ENCODE measurements at regions not wholly inside any gene's neighbourhood (a gene's known extent, or its start where the extent isn't known, plus 50 kb on each side); places are given as distances from the start of the nearest gene placed in this dataset.

DNA sequence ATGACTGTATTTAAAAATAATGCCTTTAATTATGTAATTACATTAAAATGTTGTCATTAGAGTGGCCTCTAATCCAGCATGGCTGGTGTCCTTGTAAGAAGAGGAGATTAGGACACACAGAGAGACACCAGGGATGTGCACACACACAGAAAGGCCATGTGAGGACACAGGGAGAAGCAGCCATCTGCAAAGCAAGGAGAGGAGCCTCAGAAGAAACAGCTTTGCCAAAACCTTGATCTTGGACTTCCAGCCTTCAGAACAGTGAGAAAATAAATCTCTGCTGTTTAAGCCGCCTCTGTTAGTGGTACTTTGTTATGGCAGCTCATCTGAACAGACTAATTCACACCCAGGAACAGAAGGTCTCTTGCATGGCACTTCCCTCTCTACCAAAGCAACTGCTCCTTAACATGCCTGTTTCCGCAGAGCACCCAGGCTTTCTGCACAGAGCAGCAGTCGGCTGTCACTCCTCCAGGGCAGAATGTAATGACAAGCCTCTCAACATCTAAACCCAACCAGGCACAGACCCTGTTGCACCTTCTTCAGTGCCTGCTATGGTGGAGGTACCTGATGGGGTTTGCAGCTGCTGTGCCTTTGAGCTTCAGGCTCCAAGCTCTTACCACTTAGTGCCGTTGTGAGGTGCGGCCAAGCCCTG, 377.7 kb downstream of the TDRD15 start:
- no peaks in the 10 kb centered on the region for H3K36me3 ChIP-seq (ENCODE audit: control insufficient read depth, insufficient read depth, low read length)
- no peak overlapping the region for H3K4me2 ChIP-seq (ENCODE audit: low read depth, low read length)
- H4K8ac ChIP-seq (ENCODE audit: low read depth in 2 of 2, low read length in 2 of 2): no peak overlapping the region
- H3K14ac ChIP-seq (replicated peaks; ENCODE audit: low read depth, low read length): no peak overlapping the region
- in situ Hi-C loops (cut with MboI; ENCODE audit: low sequenced_read_pairs) (no loop called here), intact Hi-C loops (cut with micrococcal nuclease) (no loop called here), dilution Hi-C loops (cut with HindIII; ENCODE audit: low sequenced_read_pairs, unreplicated experiment) (no loop called here)
- no peak for TF ChIP-seq CEBPB (IDR thresholded peaks at IDR 0.05; ENCODE audit: low read depth, low read length)
- TF ChIP-seq POLR2A (IDR thresholded peaks at IDR 0.05; ENCODE audit: low read depth, low read length): no peak
- TF ChIP-seq FOS (IDR thresholded peaks at IDR 0.05; ENCODE audit: low read depth, low read length): no peak
- no peak for TF ChIP-seq BHLHE40 (IDR thresholded peaks at IDR 0.05; ENCODE audit: low read depth, low read length)
- H2AK9ac ChIP-seq (replicated peaks; ENCODE audit: low read depth, low read length, poor library complexity): no peak overlapping the region
- H4K20me1 ChIP-seq (ENCODE audit: insufficient read depth, low read length): no peaks in the 10 kb centered on the region
- no CpG with 5 or more reads among the region's 5 CpGs for WGBS, 2 experiments (ENCODE audit: extremely low coverage in 2 of 2, insufficient read length in 1 of 2)
- no peak for DNase-seq
- CTCF ChIA-PET: no interaction called here
- no peak overlapping the region; the same call in 1 of the 2 replicates for H4K91ac ChIP-seq (ENCODE audit: insufficient read depth, low read depth, low read length)
- no peaks in the 10 kb centered on the region for H3K4me1 ChIP-seq (ENCODE audit: control insufficient read depth, insufficient read depth, low read length)
- ATAC-seq (ENCODE audit: low read depth): no peak
- H3K27ac ChIP-seq (ENCODE audit: insufficient read depth, low read length): no peak overlapping the region
- H3K23ac ChIP-seq (ENCODE audit: low read depth, low read length): no peak overlapping the region
- H2AFZ ChIP-seq (replicated peaks; ENCODE audit: low read length, poor library complexity): no peak overlapping the region
- H3K18ac ChIP-seq (ENCODE audit: low read depth, low read length): no peak overlapping the region
- H3K4me3 ChIP-seq (ENCODE audit: insufficient read depth, low read depth, low read length): no peak overlapping the region
- no peak overlapping the region for H3K9ac ChIP-seq (ENCODE audit: low read depth, low read length)
- H3K9me3 ChIP-seq (ENCODE audit: control insufficient read depth, insufficient read depth, low read length): no peaks in the 10 kb centered on the region
- no peak overlapping the region for H4K5ac ChIP-seq (ENCODE audit: low read depth, low read length)
- H3K56ac ChIP-seq (ENCODE audit: extremely low read depth, insufficient read depth, low read length): no peak overlapping the region
- H2BK5ac ChIP-seq (ENCODE audit: low read depth, low read length, poor library complexity, severe bottlenecking): no peak overlapping the region
- no peak overlapping the region for H2AK5ac ChIP-seq (ENCODE audit: low read depth, low read length)
- no peaks in the 10 kb centered on the region for H3K79me1 ChIP-seq (ENCODE audit: low read depth in 1 of 2, low read length in 2 of 2)
- no peak overlapping the region for H2BK15ac ChIP-seq (ENCODE audit: low read depth, low read length)
- no peaks in the 10 kb centered on the region for H3K9me1 ChIP-seq (ENCODE audit: insufficient read depth, low read length)
- peak overlapping the region; percentile 37 for H2BK120ac ChIP-seq (ENCODE audit: low read depth, low read length)
- H3K27me3 ChIP-seq (ENCODE audit: control insufficient read depth, insufficient read depth, low read length): no peaks in the 10 kb centered on the region
- no peak overlapping the region for H2BK20ac ChIP-seq (ENCODE audit: low read depth, low read length)
- POLR2A ChIA-PET (ENCODE audit: unreplicated experiment): interaction anchor here (0.6 kb wide), 1 partner anchor 33 kb away, joined by 3 read pairs; no protein-coding TSS in a partner anchor
- H3K4ac ChIP-seq (ENCODE audit: low read depth, low read length): no peak overlapping the region; the same call in 1 of the 2 replicates
- no TSS peak for BruUV-seq (replicated peaks)

Data from IMR-90 (cell line).